H9 (cell line): ENCODE measurements at regions not wholly inside any gene's neighbourhood (a gene's known extent, or its start where the extent isn't known, plus 50 kb on each side); places are given as distances from the start of the nearest gene placed in this dataset.

Experiments used
- DNase-seq: peaks from one replicate; pipeline ENCODE4 v3.0.0-alpha.2; 2017
- H2AFZ ChIP-seq: one replicate; pipeline ENCODE4 v1.6.1; 2013; ENCODE audit warnings: mild to moderate bottlenecking, low read length, control low read depth, moderate library complexity
- H2AK5ac ChIP-seq: 2 replicates; pipeline ENCODE4 v1.6.1; 2013; ENCODE audit warnings: low read length, control low read depth, mixed read lengths; ENCODE audit not compliant: insufficient read length
- H2BK120ac ChIP-seq: one replicate; pipeline ENCODE4 v1.6.1; 2013; ENCODE audit warnings: low read depth, mild to moderate bottlenecking, low read length, control low read depth, inconsistent platforms; ENCODE audit not compliant: poor library complexity, severe bottlenecking
- H2BK12ac ChIP-seq: 2 replicates; pipeline ENCODE4 v1.6.1; 2013; ENCODE audit warnings: low read length, control low read depth, mixed read lengths, low read depth; ENCODE audit not compliant: insufficient read length
- H2BK15ac ChIP-seq: 2 replicates; pipeline ENCODE4 v1.6.1; 2013; ENCODE audit warnings: low read depth, low read length, control low read depth
- H2BK20ac ChIP-seq: one replicate; pipeline ENCODE4 v1.6.1; 2013; ENCODE audit warnings: low read depth, mild to moderate bottlenecking, low read length, control low read depth, inconsistent platforms; ENCODE audit not compliant: poor library complexity, severe bottlenecking
- H2BK5ac ChIP-seq: 2 replicates; pipeline ENCODE4 v1.6.1; 2013; ENCODE audit warnings: low read length, control low read depth, mixed read lengths; ENCODE audit not compliant: insufficient read length
- H3K14ac ChIP-seq: 2 replicates; pipeline ENCODE4 v1.6.1; 2013; ENCODE audit warnings: low read length, control low read depth; ENCODE audit not compliant: insufficient read depth
- H3K18ac ChIP-seq: 2 replicates; pipeline ENCODE4 v1.6.1; 2013; ENCODE audit warnings: low read depth, mild to moderate bottlenecking, mixed read lengths, low read length, control low read depth; ENCODE audit not compliant: insufficient read length
- H3K23ac ChIP-seq: 2 replicates; pipeline ENCODE4 v1.6.1; 2013; ENCODE audit warnings: low read length, control low read depth, mixed read lengths, low read depth; ENCODE audit not compliant: insufficient read length
- H3K23me2 ChIP-seq: 2 replicates; pipeline ENCODE4 v1.6.1; 2013; ENCODE audit warnings: low read depth, mild to moderate bottlenecking, mixed read lengths, low read length, control low read depth; ENCODE audit not compliant: insufficient read length, poor library complexity, severe bottlenecking
- H3K27ac ChIP-seq: 2 replicates; pipeline ENCODE4 v1.5.1; 2013; ENCODE audit warnings: low read length, control low read depth, mixed read lengths, low read depth; ENCODE audit not compliant: insufficient read length
- H3K27me3 ChIP-seq: 2 replicates; pipeline ENCODE4 v1.6.1; 2013; ENCODE audit warnings: low read length, control low read depth, inconsistent platforms; ENCODE audit not compliant: insufficient read depth
- H3K4ac ChIP-seq: 2 replicates; pipeline ENCODE4 v1.6.1; 2013; ENCODE audit warnings: low read depth, mild to moderate bottlenecking, control low read depth, inconsistent platforms, low read length, moderate library complexity
- H3K4me1 ChIP-seq: 2 replicates; pipeline ENCODE4 v1.6.1; 2013; ENCODE audit warnings: low read length, control low read depth, inconsistent platforms; ENCODE audit not compliant: insufficient read depth
- H3K4me2 ChIP-seq: 2 replicates; pipeline ENCODE4 v1.6.1; 2013; ENCODE audit warnings: low read length, control low read depth, mixed read lengths; ENCODE audit not compliant: insufficient read length, insufficient read depth
- H3K56ac ChIP-seq: 2 replicates; pipeline ENCODE4 v1.6.1; 2013; ENCODE audit warnings: low read depth, mild to moderate bottlenecking, mixed read lengths, low read length, control low read depth; ENCODE audit not compliant: insufficient read length
- H3K79me1 ChIP-seq: 2 replicates; pipeline ENCODE4 v1.6.1; 2013; ENCODE audit warnings: low read depth, mild to moderate bottlenecking, moderate library complexity, low read length, control low read depth, inconsistent platforms; ENCODE audit not compliant: insufficient read depth, poor library complexity, severe bottlenecking
- H3K79me2 ChIP-seq: 2 replicates; pipeline ENCODE4 v1.6.1; 2013; ENCODE audit warnings: low read length, control low read depth, inconsistent platforms; ENCODE audit not compliant: insufficient read depth
- H3K9ac ChIP-seq: 2 replicates; pipeline ENCODE4 v1.6.1; 2013; ENCODE audit warnings: low read length, control low read depth, mixed read lengths; ENCODE audit not compliant: insufficient read length; ENCODE audit errors: extremely low read depth
- H3K9me3 ChIP-seq: one replicate; pipeline ENCODE4 v1.6.1; 2013; ENCODE audit warnings: low read depth, low read length, inconsistent platforms; ENCODE audit not compliant: control insufficient read depth
- H3T11ph ChIP-seq: one replicate; pipeline ENCODE4 v1.6.1; 2013; ENCODE audit warnings: mild to moderate bottlenecking, low read length, control low read depth, inconsistent platforms
- H4K20me1 ChIP-seq: one replicate; pipeline ENCODE4 v1.6.1; 2013; ENCODE audit not compliant: control insufficient read depth, insufficient read length, insufficient read depth
- H4K5ac ChIP-seq: 2 replicates; pipeline ENCODE4 v1.6.1; 2013; ENCODE audit warnings: low read depth, mild to moderate bottlenecking, mixed read lengths, low read length, control low read depth; ENCODE audit not compliant: insufficient read length
- H4K8ac ChIP-seq: replicated peaks from 2 replicates; pipeline ENCODE4 v1.6.1; 2013; ENCODE audit warnings: low read length, control low read depth, mixed read lengths, low read depth; ENCODE audit not compliant: insufficient read length
- H4K91ac ChIP-seq: 2 replicates; pipeline ENCODE4 v1.6.1; 2013; ENCODE audit warnings: low read depth, mild to moderate bottlenecking, moderate library complexity, mixed read lengths, low read length, control low read depth; ENCODE audit not compliant: insufficient read length
- H3K27ac Mint-ChIP-seq, 3 experiments: 2 replicates in 2 of 3; 3 replicates in 1 of 3; pipeline ENCODE4 v1.8.0; 2020 to 2021; ENCODE audit warnings: mixed read lengths in 3 of 3, mild to moderate bottlenecking in 1 of 3, moderate library complexity in 1 of 3
- H3K27me3 Mint-ChIP-seq: 2 replicates; pipeline ENCODE4 v1.8.0; 2021; ENCODE audit warnings: low read depth, mild to moderate bottlenecking, moderate library complexity, mixed read lengths
- H3K36me3 Mint-ChIP-seq, 3 experiments: 2 replicates in 2 of 3; 3 replicates in 1 of 3; pipeline ENCODE4 v1.8.0; 2020 to 2021; ENCODE audit warnings: low read depth in 3 of 3, mixed read lengths in 3 of 3; ENCODE audit not compliant: insufficient read depth in 1 of 3
- H3K4me1 Mint-ChIP-seq, 2 experiments: 2 replicates each; pipeline ENCODE4 v1.8.0; 2020; ENCODE audit warnings: mixed read lengths in 2 of 2
- H3K4me3 Mint-ChIP-seq, 2 experiments: 2 replicates in 1 of 2; 3 replicates in 1 of 2; pipeline ENCODE4 v1.8.0; 2020 to 2021; ENCODE audit warnings: mild to moderate bottlenecking in 2 of 2, mixed read lengths in 2 of 2, moderate library complexity in 1 of 2
- H3K9me3 Mint-ChIP-seq, 2 experiments: 2 replicates in 1 of 2; 3 replicates in 1 of 2; pipeline ENCODE4 v1.8.0; 2020; ENCODE audit warnings: mild to moderate bottlenecking in 2 of 2, mixed read lengths in 2 of 2, moderate library complexity in 1 of 2
- CTCF ChIP-seq: fragments of 200-600 bp; sonication (generic); conservative IDR thresholded peaks from 3 replicates; pipeline ENCODE4 v1.8.0; 2021; ENCODE audit warnings: antibody characterized with exemption, mild to moderate bottlenecking
- WGBS: extraction: QIAGEN DNeasy Blood & Tissue Kit; methylation state at CpG from one replicate; pipeline ENCODE4 v1.1.7; 2013; ENCODE audit warnings: missing lambda C conversion rate, low lambda C conversion rate, mixed read lengths; ENCODE audit not compliant: insufficient read length; ENCODE audit errors: extremely low coverage; 5-methylcytosine and 5-hydroxymethylcytosine counted together

- no peak overlapping the region for H3K27ac ChIP-seq
- H3K9ac ChIP-seq: no peak overlapping the region
- H3K27me3 ChIP-seq: no peaks in the 10 kb centered on the region
- no peak overlapping the region for H3K18ac ChIP-seq
- H3K23ac ChIP-seq: no peak overlapping the region
- H4K5ac ChIP-seq: no peak overlapping the region
- H2BK15ac ChIP-seq: no peak overlapping the region
- H4K91ac ChIP-seq: no peak overlapping the region
- H3K4me1 Mint-ChIP-seq: peaks cover 73 to 77% of the 10 kb centered on the region in 2 experiments
- H3K23me2 ChIP-seq: no peaks in the 10 kb centered on the region
- H3K4me1 ChIP-seq: peaks cover 21% of the 10 kb centered on the region
- H2BK12ac ChIP-seq: no peak overlapping the region
- no peak overlapping the region for H3K14ac ChIP-seq
- H3K36me3 Mint-ChIP-seq: peaks cover 0 to 1% (median 0%) of the 10 kb centered on the region in 3 experiments; a peak in 2 of 7 replicates
- H3K4ac ChIP-seq: no peak overlapping the region
- H3K27ac Mint-ChIP-seq: peak overlapping the region in 1 of 3 experiments; percentile 78; a peak in 3 of 7 replicates
- H3T11ph ChIP-seq: no peak overlapping the region
- no CpG with 5 or more reads among the region's 2 CpGs for WGBS
- H2BK20ac ChIP-seq: no peak overlapping the region
- no peak overlapping the region for H3K4me3 Mint-ChIP-seq
- H3K9me3 ChIP-seq: no peaks in the 10 kb centered on the region
- no peak overlapping the region for H2BK120ac ChIP-seq
- H4K8ac ChIP-seq: no peak overlapping the region
- H2AK5ac ChIP-seq: no peak overlapping the region
- peak; percentile 36 for DNase-seq
- no peaks in the 10 kb centered on the region; the same call in 1 of the 2 replicates for H3K27me3 Mint-ChIP-seq
- H3K56ac ChIP-seq: no peak overlapping the region
- H3K79me2 ChIP-seq: no peaks in the 10 kb centered on the region
- H4K20me1 ChIP-seq: no peaks in the 10 kb centered on the region
- H3K4me2 ChIP-seq: no peak overlapping the region
- peak; percentile 63 for TF ChIP-seq CTCF
- no peaks in the 10 kb centered on the region for H3K79me1 ChIP-seq
- no peak overlapping the region for H2AFZ ChIP-seq
- no peaks in the 10 kb centered on the region; a peak in 1 of 5 replicates for H3K9me3 Mint-ChIP-seq
- no peak overlapping the region for H2BK5ac ChIP-seq
These were observed 511.0 kb downstream of the OMA1 start for GRCh38 chr1:58035523-58035922.
